ENCODE measurements at regions not wholly inside any gene's neighbourhood (a gene's known extent, or its start where the extent isn't known, plus 50 kb on each side); places are given as distances from the start of the nearest gene placed in this dataset.

- DNase-seq (ENCODE audit: low read depth), result no peak
- no peak overlapping the region for H3K4me3 ChIP-seq (ENCODE audit: low read depth, low read length)
Measured at GRCh38 chr5:122533825-122534224, 221.8 kb downstream of the SNCAIP start.

GRCh38 chr5:122534829-122535228 is 222.8 kb downstream of the SNCAIP start:
- no peak overlapping the region for H3K4me3 ChIP-seq (ENCODE audit: low read depth, low read length)
- TF ChIP-seq, protein P1, sequence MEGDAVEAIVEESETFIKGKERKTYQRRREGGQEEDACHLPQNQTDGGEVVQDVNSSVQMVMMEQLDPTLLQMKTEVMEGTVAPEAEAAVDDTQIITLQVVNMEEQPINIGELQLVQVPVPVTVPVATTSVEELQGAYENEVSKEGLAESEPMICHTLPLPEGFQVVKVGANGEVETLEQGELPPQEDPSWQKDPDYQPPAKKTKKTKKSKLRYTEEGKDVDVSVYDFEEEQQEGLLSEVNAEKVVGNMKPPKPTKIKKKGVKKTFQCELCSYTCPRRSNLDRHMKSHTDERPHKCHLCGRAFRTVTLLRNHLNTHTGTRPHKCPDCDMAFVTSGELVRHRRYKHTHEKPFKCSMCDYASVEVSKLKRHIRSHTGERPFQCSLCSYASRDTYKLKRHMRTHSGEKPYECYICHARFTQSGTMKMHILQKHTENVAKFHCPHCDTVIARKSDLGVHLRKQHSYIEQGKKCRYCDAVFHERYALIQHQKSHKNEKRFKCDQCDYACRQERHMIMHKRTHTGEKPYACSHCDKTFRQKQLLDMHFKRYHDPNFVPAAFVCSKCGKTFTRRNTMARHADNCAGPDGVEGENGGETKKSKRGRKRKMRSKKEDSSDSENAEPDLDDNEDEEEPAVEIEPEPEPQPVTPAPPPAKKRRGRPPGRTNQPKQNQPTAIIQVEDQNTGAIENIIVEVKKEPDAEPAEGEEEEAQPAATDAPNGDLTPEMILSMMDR (IDR thresholded peaks at IDR 0.05; ENCODE audit: insufficient read depth, low read depth, low read length, missing control alignments), result no peak
- DNase-seq (ENCODE audit: low read depth), result no peak

More at GRCh38 chr5:122533825-122534224, 221.8 kb downstream of the SNCAIP start:
- TF ChIP-seq, protein P1 (IDR thresholded peaks at IDR 0.05; ENCODE audit: insufficient read depth, low read depth, low read length, missing control alignments), result no peak

GRCh38 chr5:122541388-122541787 is 229.4 kb downstream of the SNCAIP start:
- no peak for DNase-seq (ENCODE audit: low read depth)
- TF ChIP-seq, protein P1 (IDR thresholded peaks at IDR 0.05; ENCODE audit: insufficient read depth, low read depth, low read length, missing control alignments), result no peak

GRCh38 chr5:122545986-122546385 is 228.9 kb upstream of the SNX2 start:
- TF ChIP-seq, protein P1 (IDR thresholded peaks at IDR 0.05; ENCODE audit: insufficient read depth, low read depth, low read length, missing control alignments), result no peak
- no peak for DNase-seq (ENCODE audit: low read depth)

More at GRCh38 chr5:122541388-122541787, 229.4 kb downstream of the SNCAIP start:
- no peak overlapping the region for H3K4me3 ChIP-seq (ENCODE audit: low read depth, low read length)

DNA sequence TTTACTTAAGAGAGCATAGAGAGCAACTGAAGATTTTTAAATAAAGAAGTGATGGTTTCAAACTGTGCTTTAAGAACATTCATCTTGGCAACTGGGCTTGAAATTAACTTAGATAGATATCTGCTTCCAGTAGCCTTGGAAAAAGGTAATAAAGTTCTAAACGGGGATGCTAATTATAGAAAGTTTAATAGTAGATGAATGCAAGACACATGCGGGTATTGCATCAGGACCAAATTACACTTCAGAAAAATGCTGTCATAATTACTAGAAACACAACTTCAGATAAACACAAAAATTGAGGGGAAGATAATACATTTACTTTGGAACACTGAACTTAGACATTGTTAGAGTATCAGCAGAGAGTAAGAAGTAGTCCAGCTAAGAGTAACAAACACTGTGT is 227.7 kb upstream of the SNX2 start:
- TF ChIP-seq, protein P1 (IDR thresholded peaks at IDR 0.05; ENCODE audit: insufficient read depth, low read depth, low read length, missing control alignments), result no peak
- DNase-seq (ENCODE audit: low read depth), result no peak
- H3K4me3 ChIP-seq (ENCODE audit: low read depth, low read length), result no peak overlapping the region

More at GRCh38 chr5:122545986-122546385, 228.9 kb upstream of the SNX2 start:
- no peak overlapping the region for H3K4me3 ChIP-seq (ENCODE audit: low read depth, low read length)

DNA sequence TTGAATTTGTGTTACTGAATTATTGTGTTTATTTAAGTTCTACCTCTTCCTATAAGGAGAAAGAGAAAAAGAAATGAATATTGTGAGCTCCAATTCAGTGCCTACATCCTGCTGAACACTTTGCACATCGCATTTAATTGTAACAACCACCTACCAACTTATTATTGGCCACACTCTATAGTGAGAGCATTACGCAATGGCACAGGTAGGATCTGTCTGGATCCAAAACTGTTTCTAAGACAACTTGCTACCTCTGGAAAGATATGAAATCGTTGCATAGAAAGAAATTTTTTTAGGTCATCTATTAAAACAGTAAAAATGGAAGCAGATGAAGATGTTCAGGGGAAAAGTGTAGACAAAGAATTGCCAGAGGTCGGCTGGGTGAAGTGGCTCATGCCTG is 227.2 kb upstream of the SNX2 start:
- no peak overlapping the region for H3K4me3 ChIP-seq (ENCODE audit: low read depth, low read length)
- no peak for DNase-seq (ENCODE audit: low read depth)
- TF ChIP-seq, protein P1 (IDR thresholded peaks at IDR 0.05; ENCODE audit: insufficient read depth, low read depth, low read length, missing control alignments), result no peak

DNA sequence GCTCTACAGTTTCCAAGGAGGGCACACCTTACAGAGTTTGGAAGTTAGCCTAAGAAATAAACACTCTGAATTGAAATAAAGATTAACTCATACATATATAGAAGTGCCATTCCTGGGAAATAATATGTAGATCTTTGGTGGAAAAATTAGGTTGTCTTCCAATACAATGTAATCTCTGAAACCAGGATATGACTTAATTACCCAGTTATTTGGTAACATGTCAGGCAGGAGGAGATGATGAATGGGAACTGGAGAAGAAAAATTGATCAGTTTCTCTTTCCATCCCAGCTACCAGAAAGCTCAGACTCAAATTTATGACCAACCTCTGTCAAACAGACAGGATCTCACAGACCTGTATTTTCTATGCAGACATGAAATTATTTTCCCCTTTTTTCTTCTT is 215.2 kb upstream of the SNX2 start:
- TF ChIP-seq, protein P1 (IDR thresholded peaks at IDR 0.05; ENCODE audit: insufficient read depth, low read depth, low read length, missing control alignments), result no peak
- DNase-seq (ENCODE audit: low read depth), result no peak

More for the DNA sequence above, 215.2 kb upstream of the SNX2 start:
- H3K4me3 ChIP-seq (ENCODE audit: low read depth, low read length), result no peak overlapping the region

Measured in GM12865 (cell line).